SKM-1 (cell line): ENCODE measurements at regions not wholly inside any gene's neighbourhood (a gene's known extent, or its start where the extent isn't known, plus 50 kb on each side); places are given as distances from the start of the nearest gene placed in this dataset.
"Not testable (repeated sequence)": the region's sequence is repeated elsewhere in the genome, so short reads cannot be mapped to it uniquely, and the experiment has no call there.

Source experiments
- DNase-seq: peaks from one replicate; lab custom pipeline; 2025; ENCODE audit not compliant: unreplicated experiment; lab: John Stamatoyannopoulos, UW

DNA sequence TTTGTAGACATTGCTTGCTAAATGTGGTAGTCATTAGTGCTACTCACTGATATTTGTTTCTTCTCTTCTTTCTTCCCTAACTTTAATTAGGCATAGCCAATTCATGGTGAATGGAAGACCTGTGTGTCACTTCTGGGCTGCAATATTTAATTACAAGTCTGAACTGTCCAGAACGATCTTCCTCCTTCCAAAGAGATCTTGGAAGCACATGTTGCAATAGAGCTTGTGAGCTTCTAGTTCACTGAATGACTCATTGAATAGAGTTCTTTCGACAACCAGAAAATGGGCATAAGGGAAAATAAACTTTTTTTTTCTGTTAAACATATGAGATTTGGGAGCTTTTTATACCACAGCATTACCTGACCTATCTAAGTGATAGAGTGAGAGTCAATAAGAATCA is 1264.6 kb downstream of the PCDH9 start:
- no peak for DNase-seq

DNA sequence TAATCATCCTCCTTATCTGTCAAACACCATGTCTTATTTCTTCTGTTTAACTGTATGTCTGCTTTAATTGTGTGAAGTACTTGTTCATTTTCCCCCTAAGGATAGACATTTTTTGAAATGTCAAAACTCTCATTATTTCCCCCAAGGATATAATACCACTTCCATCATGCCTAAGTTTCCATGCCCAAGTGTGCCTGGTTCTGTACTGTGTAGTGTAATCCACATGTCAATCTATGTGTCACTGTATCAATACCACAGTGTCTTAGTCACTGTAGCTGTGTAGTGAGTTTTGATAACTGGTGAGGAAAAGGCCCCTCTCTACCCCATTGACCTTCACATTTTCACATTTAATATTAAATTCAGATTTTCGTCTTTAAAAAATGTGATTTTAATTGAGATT is 1265.5 kb downstream of the PCDH9 start:
- DNase-seq: no peak

DNA sequence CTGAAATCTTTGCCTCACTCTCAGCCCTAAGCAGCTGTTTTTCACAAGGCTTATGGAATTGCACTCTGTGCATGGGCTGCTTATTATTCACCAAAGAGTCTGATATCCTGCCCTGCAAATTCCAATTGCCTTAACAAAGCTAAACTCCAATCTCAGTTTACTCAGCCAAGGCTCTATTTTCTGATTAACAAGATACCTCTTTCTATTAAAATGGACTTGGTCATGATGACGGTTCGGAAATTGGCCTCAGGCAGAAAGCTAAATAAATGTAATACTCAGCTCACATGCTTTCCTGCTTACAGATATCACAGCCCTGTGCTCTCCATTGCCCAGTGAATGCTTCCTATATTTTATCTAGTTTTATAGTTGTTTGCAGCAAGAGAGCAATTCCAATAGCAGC is 1270.8 kb downstream of the PCDH9 start:
- no peak for DNase-seq

DNA sequence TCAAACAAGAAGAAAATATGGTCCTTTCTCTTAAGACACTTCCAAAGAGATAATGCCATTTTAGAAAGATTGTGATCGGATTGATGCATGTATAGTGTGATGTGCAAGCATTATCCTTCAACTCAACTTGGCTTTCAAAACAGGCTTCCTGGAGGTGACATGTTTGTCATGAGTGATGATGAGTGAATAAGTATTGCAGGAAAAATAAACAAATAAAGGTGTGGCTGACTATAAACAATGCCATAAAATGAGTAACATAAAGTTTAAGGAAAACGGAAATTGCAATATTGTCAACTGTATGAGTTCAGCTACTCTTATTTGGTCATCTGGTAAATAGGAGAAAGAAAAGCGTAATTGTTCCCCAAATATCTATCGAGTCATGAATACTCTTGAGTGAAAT is 1283.7 kb downstream of the PCDH9 start:
- no peak for DNase-seq

DNA sequence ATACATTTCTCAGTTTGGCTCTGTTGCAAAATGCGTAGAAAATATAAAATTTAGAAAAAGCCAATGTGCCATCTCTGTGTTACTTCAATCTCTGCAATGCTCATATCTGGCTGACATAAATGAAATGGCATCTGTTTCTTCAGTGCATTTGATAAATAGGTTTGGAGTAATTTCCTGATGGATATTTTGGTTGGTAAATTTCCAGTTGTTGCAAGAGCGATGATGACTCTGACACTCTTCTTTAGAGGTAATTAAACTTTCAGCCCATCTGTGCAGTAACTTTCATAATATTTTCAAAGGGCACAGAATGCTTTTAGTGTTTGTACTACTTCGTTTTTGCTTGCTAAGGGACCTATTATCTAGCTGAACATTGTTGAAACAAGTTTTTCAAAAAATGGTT is 1286.4 kb downstream of the PCDH9 start:
- DNase-seq: no peak

DNA sequence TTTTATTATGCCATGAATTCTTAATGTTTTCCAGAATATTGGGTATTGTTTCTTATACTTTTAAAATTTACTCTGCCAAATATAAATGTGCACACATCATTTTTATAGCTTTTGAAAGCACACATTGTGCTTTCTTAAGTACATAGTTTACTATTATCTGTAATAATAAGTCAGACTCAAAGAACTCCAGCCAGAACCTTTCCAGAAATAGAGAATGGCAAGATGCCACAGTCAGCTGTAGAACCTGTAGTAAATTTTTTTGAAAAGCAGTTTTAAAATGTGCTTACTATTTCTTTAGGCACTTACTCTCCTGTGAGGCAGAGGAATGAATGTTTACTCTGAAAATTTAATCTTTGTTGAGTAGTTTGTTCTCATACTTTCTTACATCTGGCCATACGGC is 1287.1 kb downstream of the PCDH9 start:
- DNase-seq: no peak

DNA sequence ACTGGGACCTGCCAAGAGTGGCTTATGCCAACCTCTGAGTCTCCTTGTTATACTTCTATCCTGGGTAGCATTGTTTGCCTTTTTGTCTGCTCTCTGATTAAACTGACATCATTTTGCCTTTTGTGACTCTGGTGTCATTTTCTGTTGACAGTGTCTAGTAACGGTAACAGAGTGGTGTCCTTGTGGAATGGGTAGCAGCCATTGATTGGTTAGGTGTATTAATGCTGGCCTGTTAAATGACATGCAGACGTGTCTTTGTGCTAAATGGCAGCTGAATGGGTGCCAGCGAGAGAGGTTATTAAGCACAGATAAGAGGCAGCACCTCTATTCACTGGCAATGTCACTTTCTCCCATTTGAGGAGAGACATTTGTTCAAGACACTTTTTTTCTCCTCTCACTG is 1289.4 kb downstream of the PCDH9 start:
- DNase-seq: no peak

DNA sequence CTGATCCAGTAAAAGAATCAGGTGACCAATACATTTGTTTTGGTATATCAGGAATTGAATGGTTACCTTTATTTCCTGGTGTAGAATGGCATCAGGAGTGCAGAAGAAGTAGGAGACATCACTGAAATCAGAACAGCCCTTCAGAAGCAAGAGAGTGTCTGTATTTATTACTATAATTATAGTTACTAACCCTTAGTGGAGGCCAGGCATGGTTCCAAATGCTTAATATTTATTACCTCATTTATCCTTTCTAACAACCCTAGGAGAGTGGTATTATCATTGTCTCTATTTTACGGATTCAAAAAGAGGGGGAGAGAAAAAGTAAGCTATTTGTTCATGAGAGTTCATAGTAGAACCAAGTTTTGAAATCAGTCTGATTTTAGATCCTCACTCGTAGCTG is 1292.9 kb downstream of the PCDH9 start:
- DNase-seq: no peak

DNA sequence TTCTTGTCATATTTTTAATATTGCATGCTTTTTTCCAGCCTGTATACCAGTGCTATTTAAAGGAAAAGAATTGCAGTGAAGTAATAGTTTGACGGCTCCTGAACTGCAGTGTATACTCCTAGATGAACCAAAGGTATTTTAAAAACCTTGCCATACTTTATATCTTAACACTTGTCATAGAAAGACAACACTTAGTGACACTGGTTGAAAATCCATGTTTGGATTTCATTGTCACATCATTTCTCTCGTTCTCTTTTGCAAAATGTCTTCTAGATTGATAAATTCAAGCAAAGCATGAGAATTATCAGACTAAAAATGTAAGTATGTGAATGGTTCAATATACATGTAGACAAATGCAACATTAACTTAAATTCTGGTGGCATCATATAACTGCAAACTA is 1293.9 kb downstream of the PCDH9 start:
- DNase-seq: no peak

DNA sequence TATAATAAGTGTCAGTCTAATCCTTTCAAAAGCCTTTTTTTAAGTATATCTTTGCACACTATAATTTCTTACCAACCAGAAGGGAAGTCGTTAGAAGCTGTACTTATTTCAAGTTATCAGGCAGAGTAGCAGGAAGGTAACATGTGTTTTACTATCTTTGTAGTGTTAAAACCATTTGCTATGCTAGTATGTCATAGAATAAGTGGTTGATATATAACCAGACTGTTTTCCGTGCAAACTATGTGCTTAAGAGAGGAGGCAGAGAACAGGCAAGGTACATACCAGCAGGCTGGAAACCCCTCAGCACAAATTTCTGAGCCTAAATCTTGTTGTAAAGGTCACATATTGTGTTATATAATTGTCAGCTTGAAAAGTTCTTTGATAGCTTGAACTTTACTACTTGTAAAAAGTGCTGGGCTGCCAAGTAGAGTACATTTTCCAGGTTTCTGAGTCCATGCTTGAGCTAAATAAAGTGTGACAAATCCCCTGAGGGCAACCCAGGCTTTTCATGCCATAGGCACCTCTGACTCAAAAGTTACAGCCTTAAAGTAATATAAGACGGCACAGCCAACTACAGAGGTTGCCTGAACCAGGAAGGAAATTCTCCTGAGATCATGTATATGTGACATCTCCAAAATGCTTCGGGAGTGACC is 1297.4 kb downstream of the PCDH9 start:
- DNase-seq: no peak

DNA sequence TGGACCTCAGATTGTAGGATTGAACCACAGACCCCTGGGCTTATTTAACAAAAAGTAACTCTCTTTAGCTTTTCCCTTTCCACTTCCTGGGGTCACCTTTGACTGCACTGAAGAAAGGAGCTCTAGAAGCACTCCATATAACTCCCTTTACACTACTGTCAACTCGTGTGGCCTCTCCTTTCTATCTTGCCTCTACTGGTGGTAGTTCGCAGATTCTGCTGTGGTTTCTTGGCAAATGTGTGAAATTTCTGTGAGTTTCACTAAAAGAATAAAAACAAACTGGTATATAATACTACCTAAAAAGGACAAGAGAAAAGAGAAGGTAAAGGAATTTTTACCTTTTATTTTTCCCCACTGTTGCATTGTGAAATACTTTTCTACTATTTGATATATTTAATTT is 1298.1 kb downstream of the PCDH9 start:
- DNase-seq: no peak

DNA sequence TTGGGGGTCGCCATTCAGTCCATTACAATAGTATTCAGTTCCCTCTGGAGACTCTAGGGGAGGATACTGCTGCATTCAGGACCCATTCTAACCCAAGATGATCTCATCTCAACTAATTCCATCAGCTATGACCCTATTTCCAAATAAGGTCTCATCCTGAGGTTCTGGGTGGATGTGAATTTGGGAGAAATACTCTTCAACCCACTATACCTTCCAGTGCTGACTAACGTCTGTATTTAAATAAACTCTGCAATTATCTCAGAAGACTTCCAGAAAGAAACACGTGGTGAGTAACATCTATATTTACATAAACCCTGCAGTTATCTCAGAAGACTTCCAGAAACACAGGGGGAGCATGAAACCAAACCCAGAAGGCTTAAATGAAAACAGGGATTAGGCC is 1300.7 kb downstream of the PCDH9 start:
- no peak for DNase-seq

DNA sequence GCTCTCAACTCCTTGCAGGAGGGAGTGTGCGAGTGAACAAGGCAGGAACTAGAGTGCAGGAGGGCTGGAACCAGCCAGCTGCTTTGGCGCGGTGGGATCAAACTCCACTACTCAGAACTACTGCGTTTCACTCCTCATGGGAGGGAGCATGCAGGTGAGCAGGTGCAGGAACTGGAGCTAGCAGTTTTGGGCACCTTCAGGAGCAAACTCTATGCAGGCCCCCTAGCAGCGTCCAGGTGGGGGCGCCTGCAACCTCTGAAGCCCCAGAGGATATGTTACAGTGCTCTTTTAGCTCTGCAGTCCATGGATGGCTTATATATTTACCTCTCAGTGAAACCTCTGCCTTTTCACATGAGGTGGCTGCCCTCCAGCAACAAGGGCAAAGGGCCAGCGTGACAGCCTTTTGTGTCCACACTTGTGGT is 1303.4 kb downstream of the PCDH9 start:
- DNase-seq: no peak

DNA sequence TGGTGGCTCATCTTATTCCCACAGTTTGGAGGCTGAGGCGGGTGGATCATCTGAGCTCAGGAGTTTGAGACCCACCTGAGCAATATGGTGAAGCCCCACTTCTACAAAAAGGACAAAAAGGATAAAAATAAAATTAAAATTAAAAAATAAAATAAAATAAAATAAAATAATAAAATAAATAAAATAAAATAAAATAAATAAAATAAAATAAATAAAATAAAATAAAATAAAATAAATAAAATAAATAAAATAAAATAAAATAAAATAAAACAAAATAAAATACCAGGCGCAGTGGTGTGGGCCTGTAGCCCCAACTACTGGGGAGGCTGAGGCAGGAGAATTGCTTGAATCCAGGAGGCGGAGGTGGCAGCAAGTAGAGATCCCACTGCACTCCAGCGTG is 1307.3 kb downstream of the PCDH9 start:
- not testable (repeated sequence) for DNase-seq

DNA sequence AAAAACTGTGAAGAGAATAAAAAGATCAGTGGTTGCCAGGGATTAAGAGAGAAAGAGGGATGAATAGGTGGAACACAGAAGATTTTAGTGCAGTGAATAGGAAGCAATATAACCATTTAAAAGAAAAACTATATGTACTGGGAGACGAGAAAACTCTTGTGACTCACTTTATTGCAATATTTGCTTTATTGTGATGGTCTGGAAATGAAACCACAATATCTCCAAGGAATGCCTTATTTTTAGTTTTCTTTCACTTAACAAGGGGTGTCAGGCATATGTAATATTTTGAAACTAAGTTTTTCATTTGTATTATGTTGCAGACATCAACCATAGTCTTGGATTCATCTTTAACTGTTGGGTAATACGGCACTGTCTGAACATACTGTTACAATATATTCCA is 1308.2 kb downstream of the PCDH9 start:
- DNase-seq: no peak

DNA sequence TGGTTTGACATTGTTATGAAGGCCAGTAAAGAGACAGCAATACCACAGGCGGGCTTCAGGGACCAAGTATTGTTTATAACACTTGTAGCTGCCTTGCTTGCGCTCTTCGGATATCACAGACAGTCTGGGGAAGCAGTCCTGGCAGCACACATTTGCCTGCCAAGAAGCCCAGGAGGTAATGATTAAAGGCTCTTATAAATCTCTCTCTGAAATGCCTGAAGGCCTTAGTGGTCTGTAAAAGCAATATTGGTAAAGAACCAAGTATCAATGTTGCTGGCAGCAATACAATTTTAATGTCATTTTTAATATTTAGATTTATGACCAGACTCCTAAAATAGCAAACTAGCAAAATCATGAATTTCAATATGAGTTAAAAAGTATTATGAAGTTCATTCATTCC is 1312.4 kb downstream of the PCDH9 start:
- no peak for DNase-seq

DNA sequence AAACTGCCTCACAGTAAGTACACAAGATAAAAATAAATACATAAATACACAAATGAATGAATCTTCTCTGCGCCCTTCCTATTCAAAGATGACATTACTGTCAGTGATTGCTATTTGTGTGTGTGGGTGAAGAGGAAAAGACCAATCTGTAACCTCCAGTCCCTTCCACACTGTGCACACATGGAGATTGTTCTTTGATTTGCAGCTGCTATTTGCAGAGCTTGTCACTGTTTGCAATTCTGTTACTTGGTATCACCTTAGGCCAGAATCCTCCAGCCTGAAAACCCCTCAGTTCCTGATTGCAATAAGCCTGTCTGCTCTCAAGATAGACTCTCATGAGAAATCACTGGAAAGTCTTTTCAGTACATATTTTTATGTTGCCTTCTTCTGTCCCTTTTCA is 1314.9 kb downstream of the PCDH9 start:
- DNase-seq: no peak

DNA sequence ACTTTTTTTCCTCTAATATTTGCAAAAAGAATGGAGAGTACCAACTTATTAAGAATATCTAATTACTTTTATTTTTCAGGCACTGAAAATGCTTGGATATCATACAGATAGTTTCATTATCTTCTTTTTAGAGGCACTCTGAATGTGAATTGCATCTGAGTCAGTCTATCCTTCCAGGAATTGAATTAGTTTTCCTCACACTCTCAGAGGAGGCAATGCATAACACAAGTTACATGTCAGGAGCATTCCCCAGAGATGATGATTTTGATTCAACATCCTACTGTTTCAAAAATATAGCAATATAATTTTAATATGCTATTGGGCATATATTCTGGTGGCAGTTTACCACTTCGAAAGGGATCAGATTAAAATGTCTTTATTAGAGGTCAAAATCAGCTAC is 1315.4 kb downstream of the PCDH9 start:
- no peak for DNase-seq

DNA sequence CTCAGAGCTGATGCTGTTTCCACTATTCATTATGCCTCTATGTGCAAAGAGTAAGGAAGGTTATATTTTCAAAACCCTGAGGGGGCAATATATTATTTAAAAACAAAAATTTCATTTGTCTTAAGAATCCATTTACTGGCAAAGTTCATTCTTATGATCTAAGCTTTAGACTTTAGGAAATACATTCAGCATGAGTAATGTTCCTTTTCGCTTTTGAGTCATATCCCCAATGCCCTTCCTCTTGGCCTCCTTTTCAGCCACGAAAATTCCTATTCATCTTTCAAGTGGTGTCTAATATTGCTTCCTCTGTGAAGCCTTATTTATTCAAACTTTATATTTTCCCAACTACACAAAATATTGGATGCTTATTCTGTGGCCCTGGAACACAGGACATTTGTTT is 1317.0 kb downstream of the PCDH9 start:
- DNase-seq: no peak

DNA sequence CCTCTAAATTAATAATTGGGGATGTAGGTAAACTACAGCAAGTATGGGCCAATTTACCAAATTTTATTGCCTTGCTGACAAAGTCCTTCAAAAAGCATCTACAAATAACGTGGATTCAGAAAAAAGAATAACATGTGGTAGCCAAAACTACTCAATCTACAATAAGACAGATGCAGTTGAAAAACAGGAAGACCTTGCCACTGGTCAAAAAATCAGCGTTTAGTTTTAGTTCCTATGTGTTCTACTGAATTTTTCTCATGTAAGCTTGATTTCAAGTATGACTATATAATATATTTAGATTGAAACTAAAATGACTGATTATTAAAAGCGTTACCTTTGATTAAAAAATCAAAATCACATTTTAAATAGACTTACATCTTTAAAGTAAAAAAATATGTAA is 1317.6 kb downstream of the PCDH9 start:
- DNase-seq: no peak

DNA sequence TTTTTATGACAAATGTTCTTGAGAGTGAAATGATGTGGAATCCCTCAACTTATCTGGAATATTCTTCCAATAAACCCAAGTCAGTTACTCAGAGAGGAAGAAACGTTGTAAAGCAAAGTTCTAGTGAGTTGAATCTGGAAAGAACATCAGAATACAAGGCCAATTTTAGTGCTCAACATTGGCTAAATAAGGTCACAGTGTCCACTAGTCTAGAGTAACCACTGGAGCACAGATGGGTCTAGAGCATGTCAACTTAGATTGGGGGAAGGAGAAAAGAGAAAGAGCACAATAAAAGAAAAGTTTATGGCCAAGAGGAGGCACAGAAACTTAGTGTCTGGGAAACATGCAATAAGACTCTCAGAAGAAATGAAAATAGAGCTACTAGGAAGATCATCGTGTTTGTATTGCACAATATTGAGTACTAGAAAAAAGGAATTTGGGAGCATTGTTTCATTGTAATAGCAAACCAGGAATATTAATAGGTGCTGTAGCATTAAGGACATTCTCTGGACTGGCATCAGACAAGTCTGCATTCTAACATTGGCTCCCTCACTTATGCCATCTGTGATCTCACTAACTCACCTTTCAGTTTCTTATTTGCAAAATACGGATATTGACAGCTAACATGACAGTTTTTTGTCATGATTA is 1318.5 kb downstream of the PCDH9 start:
- no peak for DNase-seq

DNA sequence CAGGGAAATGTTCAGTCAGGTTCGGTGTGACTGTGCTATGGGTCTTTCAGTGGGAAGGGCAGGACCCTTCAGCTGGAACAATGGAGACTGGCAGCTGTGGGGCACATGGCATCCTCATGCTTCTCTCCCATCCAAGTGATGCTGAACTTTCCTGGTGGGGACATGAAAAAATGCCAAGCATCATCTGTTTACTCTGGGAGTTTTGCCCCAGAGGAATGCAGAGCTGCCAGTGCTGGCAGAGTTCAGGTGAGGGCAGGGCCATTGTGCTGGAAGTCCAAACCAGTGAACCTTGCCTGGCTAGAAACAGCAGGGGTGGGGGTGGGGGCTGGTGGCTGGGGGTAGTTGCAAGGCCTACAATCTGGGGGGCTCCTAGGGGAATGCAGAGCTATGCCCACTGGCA is 1320.6 kb downstream of the PCDH9 start:
- no peak for DNase-seq
